Bronchial epithelial cell (primary cell): ENCODE measurements at regions not wholly inside any gene's neighbourhood (a gene's known extent, or its start where the extent isn't known, plus 50 kb on each side); places are given as distances from the start of the nearest gene placed in this dataset.

Experiments
- DNase-seq: peaks from one replicate; pipeline ENCODE4 v3.0.0-alpha.2; 2010; ENCODE audit warnings: low read depth
- FAIRE-seq: peaks from 2 replicates; lab custom pipeline; 2011; peaks lifted over from hg19 to GRCh38; lab: Jason Lieb, UNC
- H3K27me3 ChIP-seq: 2 replicates; pipeline ENCODE4 v1.5.1; 2011; ENCODE audit warnings: low read length; ENCODE audit not compliant: control insufficient read depth, insufficient read depth
- H3K36me3 ChIP-seq: 2 replicates; pipeline ENCODE4 v1.5.1; 2011; ENCODE audit warnings: low read length; ENCODE audit not compliant: control insufficient read depth, insufficient read depth
- H3K4me3 ChIP-seq: 2 replicates; pipeline ENCODE4 v1.5.1; 2011; ENCODE audit warnings: mild to moderate bottlenecking, low read depth, low read length, control low read depth
- TF ChIP-seq, protein P1 (sequence below): IDR thresholded peaks from 2 replicates; pipeline ENCODE4 v1.5.1; 2011; ENCODE audit warnings: mild to moderate bottlenecking, moderate library complexity, low read length, control low read depth, inconsistent platforms; ENCODE audit not compliant: insufficient read depth, severe bottlenecking

DNA sequence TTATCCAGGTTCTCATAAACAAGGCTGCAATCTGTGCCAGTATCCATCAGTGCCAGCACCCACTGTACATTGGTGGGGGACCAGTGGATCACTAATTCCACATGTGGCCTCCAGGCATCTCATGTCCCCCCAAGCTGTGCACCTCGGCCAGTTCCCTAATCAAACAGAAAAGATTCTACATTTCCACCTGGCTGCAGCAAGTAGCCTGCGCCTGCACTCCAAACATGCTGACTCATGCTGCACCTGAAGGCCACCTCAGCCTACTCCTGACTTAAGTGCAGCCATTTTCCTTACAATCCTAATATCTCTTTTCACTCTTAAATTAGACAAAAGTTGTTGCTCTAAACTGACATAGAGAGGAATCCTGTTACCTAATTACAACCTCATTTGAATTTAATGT is 729.4 kb upstream of the MIR17HG start:
- DNase-seq, result peak; percentile 5
- TF ChIP-seq, protein P1, sequence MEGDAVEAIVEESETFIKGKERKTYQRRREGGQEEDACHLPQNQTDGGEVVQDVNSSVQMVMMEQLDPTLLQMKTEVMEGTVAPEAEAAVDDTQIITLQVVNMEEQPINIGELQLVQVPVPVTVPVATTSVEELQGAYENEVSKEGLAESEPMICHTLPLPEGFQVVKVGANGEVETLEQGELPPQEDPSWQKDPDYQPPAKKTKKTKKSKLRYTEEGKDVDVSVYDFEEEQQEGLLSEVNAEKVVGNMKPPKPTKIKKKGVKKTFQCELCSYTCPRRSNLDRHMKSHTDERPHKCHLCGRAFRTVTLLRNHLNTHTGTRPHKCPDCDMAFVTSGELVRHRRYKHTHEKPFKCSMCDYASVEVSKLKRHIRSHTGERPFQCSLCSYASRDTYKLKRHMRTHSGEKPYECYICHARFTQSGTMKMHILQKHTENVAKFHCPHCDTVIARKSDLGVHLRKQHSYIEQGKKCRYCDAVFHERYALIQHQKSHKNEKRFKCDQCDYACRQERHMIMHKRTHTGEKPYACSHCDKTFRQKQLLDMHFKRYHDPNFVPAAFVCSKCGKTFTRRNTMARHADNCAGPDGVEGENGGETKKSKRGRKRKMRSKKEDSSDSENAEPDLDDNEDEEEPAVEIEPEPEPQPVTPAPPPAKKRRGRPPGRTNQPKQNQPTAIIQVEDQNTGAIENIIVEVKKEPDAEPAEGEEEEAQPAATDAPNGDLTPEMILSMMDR, result no peak
- no peak for FAIRE-seq
- H3K4me3 ChIP-seq, result no peak overlapping the region
- H3K36me3 ChIP-seq, result no peaks in the 10 kb centered on the region
- no peaks in the 10 kb centered on the region for H3K27me3 ChIP-seq

DNA sequence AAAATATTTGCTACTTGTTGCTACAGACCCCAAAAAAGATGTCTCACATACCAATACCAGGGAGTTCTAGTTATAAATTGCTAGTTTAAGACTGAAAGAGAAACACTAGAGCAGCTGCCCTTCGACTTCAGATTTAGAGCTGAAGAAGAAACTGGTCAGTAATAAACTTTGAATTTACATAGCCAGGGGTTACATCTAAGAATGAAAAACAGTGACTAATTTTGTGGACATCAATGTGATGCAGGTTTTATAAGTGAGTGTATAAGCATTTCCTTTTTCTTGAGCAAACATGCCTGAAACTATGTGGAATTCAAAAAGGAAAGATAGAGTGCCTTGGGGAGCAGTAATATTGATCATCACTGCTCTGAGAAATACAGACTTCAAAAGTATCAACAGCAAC is 724.9 kb upstream of the MIR17HG start:
- TF ChIP-seq, protein P1, result no peak
- no peak for FAIRE-seq

DNA sequence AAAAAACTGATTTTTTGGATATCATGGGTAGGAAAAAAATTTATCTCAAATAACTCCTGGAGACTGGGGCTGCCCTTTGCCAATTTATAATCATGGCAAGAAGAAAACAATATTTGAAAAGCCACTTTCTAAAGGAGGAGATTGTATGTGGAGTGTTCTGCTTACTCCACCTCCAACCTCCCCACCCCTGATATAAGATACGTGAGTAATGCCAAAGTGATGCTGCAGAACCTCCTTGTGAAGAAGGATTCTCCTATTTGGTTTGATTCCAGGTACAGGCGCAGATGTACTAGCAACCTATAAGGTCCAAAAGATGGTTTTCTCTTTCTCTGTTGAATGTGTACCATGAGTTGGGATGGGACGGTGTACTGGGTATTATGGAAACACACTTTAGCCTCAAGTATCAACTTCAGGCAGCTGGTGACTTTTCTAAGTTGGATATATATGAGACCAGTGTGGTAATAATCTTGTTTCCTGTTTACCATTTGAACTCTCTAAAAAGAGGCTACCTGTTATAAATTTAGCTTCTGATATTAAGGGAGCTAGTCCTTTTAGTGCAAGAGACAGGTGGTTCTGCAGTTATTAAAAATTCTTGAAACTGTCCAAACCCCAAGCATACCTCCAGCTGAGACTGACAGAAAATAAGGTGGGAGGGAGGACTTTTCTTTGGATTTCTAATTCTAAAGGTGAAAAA is 724.0 kb upstream of the MIR17HG start:
- H3K27me3 ChIP-seq, result no peaks in the 10 kb centered on the region
- FAIRE-seq (no peak), DNase-seq (peak; percentile 76)
- H3K4me3 ChIP-seq, result no peak overlapping the region
- H3K36me3 ChIP-seq, result no peaks in the 10 kb centered on the region
- TF ChIP-seq, protein P1, result no peak

More for the DNA sequence above, 724.9 kb upstream of the MIR17HG start:
- Histone ChIP-seq H3K36me3 (no peaks in the 10 kb centered on the region), H3K4me3 (no peak overlapping the region), H3K27me3 (no peaks in the 10 kb centered on the region)
- DNase-seq, result peak; percentile 87

DNA sequence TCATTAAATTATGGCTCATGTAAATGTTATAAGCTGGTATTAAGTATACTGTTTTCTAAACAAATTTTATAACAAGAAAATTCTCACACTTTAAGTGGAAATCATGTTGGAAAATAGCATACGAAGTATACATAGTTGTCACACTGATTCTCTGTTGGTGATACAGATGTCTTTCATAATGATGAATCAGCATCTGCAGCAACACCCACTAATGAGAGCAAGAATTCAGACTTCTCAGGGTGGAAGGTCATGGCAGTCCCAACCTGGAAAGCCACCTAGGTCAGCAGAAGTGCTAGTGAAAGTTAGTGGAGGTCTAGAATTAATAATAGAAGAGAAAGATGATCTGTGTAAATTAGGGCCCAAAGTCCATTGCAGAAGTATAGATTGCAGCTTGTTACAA is 719.7 kb upstream of the MIR17HG start:
- no peaks in the 10 kb centered on the region for H3K27me3 ChIP-seq
- no peaks in the 10 kb centered on the region for H3K36me3 ChIP-seq
- FAIRE-seq (no peak), DNase-seq (peak; percentile 27)
- no peak overlapping the region for H3K4me3 ChIP-seq
- TF ChIP-seq, protein P1, result no peak

DNA sequence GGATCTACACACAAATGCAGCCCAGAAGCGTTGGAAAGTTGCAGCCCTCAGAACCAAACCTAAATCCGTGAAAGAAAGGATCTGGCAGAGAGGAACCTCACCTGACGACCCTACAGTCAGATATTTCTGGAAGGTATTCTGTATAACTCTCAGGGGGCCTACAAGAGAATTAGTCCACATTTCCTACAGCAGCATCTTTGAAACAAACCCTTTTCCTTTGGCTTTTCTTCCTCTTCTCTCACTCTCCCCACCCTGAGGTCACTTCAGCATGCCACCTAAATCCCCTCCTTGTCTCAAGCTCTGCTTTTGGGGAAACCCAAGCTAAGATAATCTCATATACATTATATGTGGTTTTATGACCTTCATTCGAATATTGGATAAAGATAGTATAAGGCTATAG is 719.0 kb upstream of the MIR17HG start:
- TF ChIP-seq, protein P1, result no peak
- FAIRE-seq (no peak), DNase-seq (no peak)

DNA sequence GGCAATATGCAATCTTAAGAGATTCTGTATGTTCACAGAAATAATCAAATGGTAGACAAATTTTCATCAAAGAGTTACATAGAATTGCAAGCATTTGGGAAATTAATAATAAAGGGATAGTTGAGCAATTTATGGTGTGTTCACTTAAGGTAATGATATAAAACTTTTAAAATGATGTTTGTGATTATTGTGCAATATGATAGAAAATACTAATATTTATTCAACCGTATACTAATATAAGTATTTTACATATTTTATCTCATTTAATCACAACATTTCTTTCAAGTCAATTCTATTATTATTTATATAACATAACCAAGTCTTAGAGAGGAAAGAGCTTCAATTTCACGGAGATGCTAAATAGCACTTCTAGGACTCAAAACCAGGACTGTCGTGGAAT is 716.8 kb upstream of the MIR17HG start:
- TF ChIP-seq, protein P1, result no peak
- H3K36me3 ChIP-seq, result no peaks in the 10 kb centered on the region
- FAIRE-seq, result no peak
- DNase-seq, result no peak
- no peak overlapping the region for H3K4me3 ChIP-seq
- H3K27me3 ChIP-seq, result no peaks in the 10 kb centered on the region

More for the DNA sequence above, 719.0 kb upstream of the MIR17HG start:
- H3K27me3 ChIP-seq, result no peaks in the 10 kb centered on the region
- no peak overlapping the region for H3K4me3 ChIP-seq
- H3K36me3 ChIP-seq, result no peaks in the 10 kb centered on the region
